ENCODE measurements at regions not wholly inside any gene's neighbourhood (a gene's known extent, or its start where the extent isn't known, plus 50 kb on each side); places are given as distances from the start of the nearest gene placed in this dataset.

DNA sequence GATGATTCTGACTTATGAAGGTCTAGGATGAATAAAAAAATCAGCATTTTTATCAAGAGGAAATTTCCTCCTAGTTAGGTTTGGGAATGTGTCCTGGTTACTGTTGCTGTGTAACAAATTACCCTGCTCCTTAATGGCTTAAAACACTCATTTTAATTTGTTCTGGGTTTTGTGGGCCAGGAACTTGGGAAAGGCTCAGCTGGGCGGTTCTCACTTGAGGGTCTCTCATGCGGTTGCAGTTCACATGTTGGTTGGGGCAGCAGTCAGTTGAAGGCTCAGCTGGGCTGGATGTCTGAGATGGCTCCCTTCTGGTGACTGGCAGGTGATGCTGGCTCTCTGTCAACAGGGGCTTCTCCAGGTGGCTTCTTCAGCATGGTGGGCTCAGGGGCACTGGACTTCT is 214.6 kb downstream of the RBM19 start:
- no peak overlapping the region for H3K27ac ChIP-seq
- no peak for TF ChIP-seq POLR2A (IDR thresholded peaks at IDR 0.05)
- TF ChIP-seq, protein P1, sequence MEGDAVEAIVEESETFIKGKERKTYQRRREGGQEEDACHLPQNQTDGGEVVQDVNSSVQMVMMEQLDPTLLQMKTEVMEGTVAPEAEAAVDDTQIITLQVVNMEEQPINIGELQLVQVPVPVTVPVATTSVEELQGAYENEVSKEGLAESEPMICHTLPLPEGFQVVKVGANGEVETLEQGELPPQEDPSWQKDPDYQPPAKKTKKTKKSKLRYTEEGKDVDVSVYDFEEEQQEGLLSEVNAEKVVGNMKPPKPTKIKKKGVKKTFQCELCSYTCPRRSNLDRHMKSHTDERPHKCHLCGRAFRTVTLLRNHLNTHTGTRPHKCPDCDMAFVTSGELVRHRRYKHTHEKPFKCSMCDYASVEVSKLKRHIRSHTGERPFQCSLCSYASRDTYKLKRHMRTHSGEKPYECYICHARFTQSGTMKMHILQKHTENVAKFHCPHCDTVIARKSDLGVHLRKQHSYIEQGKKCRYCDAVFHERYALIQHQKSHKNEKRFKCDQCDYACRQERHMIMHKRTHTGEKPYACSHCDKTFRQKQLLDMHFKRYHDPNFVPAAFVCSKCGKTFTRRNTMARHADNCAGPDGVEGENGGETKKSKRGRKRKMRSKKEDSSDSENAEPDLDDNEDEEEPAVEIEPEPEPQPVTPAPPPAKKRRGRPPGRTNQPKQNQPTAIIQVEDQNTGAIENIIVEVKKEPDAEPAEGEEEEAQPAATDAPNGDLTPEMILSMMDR (IDR thresholded peaks at IDR 0.05) = no peak
- H3K4me1 ChIP-seq = no peaks in the 10 kb centered on the region
- WGBS, 2 donors = 43 to 100% methylated on average over 1 to 2 of the region's 2 CpGs
- no peak overlapping the region for H3K4me3 ChIP-seq
- no peak for DNase-seq
- peaks cover 0 to 71% (median 0%) of the 10 kb centered on the region in 4 donors for H3K27me3 ChIP-seq
- intact Hi-C loops (cut with DNase I) = no loop called here
- H3K9me3 ChIP-seq = no peaks in the 10 kb centered on the region
- no peaks in the 10 kb centered on the region for H3K36me3 ChIP-seq

DNA sequence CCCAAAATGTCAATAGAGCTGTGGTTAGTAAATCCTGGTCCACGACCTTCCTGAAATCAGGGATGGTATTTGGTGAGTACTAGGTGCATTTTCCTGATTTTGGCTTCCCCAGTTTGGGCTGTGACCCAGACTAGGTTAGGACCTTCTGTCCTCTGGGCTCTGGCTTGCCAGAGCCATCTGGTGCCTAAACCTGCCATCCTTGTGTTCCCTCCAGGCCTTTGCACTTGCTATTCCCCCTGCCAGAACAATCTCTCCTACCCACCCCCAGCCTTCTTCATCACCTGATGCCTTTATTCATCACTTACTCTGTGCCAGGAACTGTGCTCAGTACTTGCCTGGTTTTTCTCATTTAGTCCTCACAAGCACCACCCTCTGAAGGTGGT is 216.7 kb downstream of the RBM19 start:
- H3K36me3 ChIP-seq = no peaks in the 10 kb centered on the region
- no peak overlapping the region for H3K27ac ChIP-seq
- no peak for DNase-seq
- 50% methylated on average over 1 of the region's 1 CpG; no CpG with 5 or more reads in 1 of the 2 donors for WGBS, 2 donors
- TF ChIP-seq, protein P1 (IDR thresholded peaks at IDR 0.05) = no peak
- no peak for TF ChIP-seq POLR2A (IDR thresholded peaks at IDR 0.05)
- peaks cover 0 to 66% (median 0%) of the 10 kb centered on the region in 4 donors for H3K27me3 ChIP-seq
- H3K9me3 ChIP-seq = no peaks in the 10 kb centered on the region
- H3K4me1 ChIP-seq = no peaks in the 10 kb centered on the region
- intact Hi-C loops (cut with DNase I) = no loop called here
- H3K4me3 ChIP-seq = no peak overlapping the region

DNA sequence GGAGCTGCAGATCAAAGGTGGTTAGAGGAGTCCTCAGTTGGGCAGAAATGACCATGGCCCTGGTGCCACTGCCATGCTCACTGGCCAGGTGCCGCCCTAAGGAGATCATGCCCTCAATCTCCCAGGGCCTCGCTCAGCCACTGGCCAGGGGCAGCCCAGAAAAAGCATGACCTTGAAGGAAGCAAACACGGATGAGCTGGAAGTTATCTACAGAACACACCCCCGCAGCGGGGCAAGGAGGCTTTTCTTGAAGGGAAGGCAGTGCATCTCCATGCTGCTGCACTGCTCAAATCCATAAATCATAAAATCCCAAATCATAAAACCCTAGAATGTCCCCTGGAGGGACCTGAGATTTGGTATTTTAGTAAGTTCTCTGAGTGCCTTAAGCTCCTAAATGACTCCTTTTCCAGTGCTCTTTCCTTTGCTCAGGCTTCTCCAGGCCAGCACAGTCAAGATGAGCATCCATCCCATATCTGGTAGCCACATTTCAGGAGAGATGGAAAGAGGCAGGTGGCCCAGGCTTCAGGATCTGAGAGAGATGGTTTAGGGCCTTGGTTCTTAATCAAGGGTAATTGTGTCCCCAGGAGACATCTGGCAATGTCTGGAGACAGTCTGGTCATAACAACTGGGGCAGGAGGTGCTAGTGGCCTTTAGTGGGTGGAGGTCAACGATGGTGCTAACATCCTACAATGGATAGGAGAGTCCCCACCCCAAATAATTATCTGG is 217.3 kb downstream of the RBM19 start:
- H3K9me3 ChIP-seq = no peaks in the 10 kb centered on the region
- no peaks in the 10 kb centered on the region for H3K36me3 ChIP-seq
- no peaks in the 10 kb centered on the region for H3K4me1 ChIP-seq
- peaks cover 0 to 61% (median 0%) of the 10 kb centered on the region in 4 donors for H3K27me3 ChIP-seq
- H3K27ac ChIP-seq = no peak overlapping the region
- WGBS, 2 donors = 67 to 80% methylated on average over 3 to 4 of the region's 6 CpGs
- no peak for DNase-seq
- intact Hi-C loops (cut with DNase I) = no loop called here
- no peak for TF ChIP-seq POLR2A (IDR thresholded peaks at IDR 0.05)
- TF ChIP-seq, protein P1 (IDR thresholded peaks at IDR 0.05) = no peak
- no peak overlapping the region for H3K4me3 ChIP-seq

DNA sequence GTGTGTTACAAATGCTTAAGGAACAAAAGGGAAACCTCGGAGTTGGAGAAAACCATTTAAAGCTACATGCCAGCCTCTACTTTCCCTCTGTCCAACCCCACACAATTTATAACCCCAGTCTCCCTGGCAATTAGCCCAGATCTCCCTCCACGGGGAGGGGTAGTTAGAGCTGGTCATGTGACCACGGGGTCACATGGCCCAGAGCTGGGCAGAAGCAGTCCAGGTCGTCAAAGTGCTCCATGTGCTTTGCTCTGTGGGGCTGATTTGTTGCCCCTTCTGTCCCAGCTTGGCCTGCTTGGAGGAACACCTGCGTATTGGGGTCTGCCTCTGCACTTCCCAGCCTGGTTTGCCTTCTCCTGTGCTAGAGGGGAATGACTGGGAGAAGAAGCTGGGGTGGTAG is 219.1 kb downstream of the RBM19 start:
- Histone ChIP-seq H3K9me3 (no peaks in the 10 kb centered on the region), H3K27ac (no peak overlapping the region), H3K4me3 (no peak overlapping the region), H3K27me3 (peaks cover 0 to 52% (median 0%) of the 10 kb centered on the region in 4 donors), H3K36me3 (no peaks in the 10 kb centered on the region), H3K4me1 (no peaks in the 10 kb centered on the region)
- no peak for TF ChIP-seq POLR2A (IDR thresholded peaks at IDR 0.05)
- TF ChIP-seq, protein P1 (IDR thresholded peaks at IDR 0.05) = no peak
- DNase-seq = no peak
- intact Hi-C loops (cut with DNase I) = no loop called here
- 21 to 68% methylated on average over 2 to 4 of the region's 5 CpGs for WGBS, 2 donors

DNA sequence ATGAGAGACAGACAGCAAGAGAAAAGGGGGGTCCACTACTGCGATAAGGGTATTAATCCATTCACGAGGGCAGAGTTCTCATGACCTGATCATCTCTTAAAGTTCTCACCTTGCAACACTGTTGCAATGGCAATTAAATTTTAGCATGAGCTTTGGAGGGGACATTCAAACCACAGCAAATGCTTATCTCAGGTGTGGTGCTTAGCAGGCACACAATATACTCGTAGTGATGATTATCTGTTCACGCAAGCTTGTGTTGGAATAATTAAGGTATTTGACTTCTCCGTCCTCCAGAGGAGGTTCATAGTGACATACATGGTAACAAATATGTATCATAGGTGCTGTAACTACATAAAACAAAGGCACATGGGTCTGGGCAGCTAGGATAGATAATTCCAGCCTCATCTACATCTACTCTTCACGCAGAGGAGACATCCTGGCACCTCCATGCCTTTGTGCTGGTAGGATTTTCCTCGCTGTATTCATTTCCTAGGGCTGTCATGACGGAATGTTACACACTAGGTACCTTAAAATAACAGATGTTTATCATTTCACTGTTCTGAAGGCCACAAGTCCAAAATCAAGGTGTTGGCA is 221.2 kb downstream of the RBM19 start:
- intact Hi-C loops (cut with DNase I) = no loop called here
- Histone ChIP-seq H3K27ac (no peak overlapping the region), H3K27me3 (peaks cover 0 to 64% (median 0%) of the 10 kb centered on the region in 4 donors), H3K9me3 (no peaks in the 10 kb centered on the region), H3K4me3 (no peak overlapping the region), H3K36me3 (no peaks in the 10 kb centered on the region), H3K4me1 (no peaks in the 10 kb centered on the region)
- TF ChIP-seq POLR2A (IDR thresholded peaks at IDR 0.05) = no peak
- TF ChIP-seq, protein P1 (IDR thresholded peaks at IDR 0.05) = no peak
- DNase-seq = no peak
- WGBS, 2 donors = 64 to 70% methylated on average over 8 of the region's 8 CpGs
